ENCODE measurements at regions not wholly inside any gene's neighbourhood (a gene's known extent, or its start where the extent isn't known, plus 50 kb on each side); places are given as distances from the start of the nearest gene placed in this dataset.

DNA sequence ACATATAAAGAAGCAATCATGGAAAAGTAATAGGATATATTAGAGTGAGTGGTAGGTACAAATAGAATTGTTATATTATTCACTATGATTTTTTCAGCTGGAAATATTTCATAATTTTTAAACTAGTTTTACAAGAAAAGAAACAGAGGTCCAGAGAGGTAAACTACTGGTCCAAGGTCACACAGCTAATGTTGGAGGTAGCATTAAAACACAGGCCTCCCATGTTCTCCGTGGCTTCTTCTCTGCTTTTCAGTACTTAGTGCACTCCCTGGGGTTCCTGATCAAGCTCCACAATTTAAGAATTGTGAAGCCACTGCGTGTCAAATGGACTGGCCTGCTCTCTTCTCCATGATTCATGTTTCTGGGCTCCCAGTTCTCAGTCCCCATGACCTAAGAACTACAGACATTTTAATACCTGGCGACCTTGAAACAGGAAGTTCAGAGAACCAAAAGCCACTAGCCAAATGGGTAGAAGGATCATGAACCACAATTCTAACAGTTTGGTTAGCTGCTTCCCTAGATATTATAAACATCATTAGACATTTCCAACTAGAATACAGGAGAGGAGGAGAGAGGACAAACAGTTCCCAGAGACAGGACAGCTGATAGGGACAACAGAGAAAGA is 172.0 kb upstream of the KLF3 start:
- Histone ChIP-seq H3K4me2 (no peak overlapping the region), H3K27ac (no peak overlapping the region), H3K9ac (no peak overlapping the region), H3K4me1 (no peaks in the 10 kb centered on the region), H3K36me3 (no peaks in the 10 kb centered on the region), H3K27me3 (no peaks in the 10 kb centered on the region), H3K9me3 (replicated peaks in 1 of 11) (no peaks in the 10 kb centered on the region), H4K20me1 (no peaks in the 10 kb centered on the region), H3K4me3 (no peak overlapping the region)
- TF ChIP-seq Cebpa-rat (IDR thresholded peaks at IDR 0.05) = no peak

DNA sequence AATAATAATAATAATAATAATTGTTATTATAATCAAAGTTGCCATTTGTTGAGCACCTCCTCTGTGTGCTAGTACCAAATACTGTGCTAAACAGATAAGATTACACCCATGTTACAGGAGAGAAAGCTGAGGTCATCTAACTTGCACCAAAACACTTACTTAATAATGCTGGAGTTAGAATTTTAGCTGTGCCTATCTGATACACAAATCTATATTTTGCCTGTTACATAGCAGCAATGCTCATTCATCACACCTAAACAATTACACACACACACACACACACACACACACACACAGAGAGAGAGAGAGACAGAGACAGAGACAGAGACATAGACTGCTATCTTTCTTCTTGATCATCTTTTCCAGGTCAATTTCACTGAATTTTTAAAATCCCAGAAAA is 170.9 kb upstream of the KLF3 start:
- H3K4me1 ChIP-seq = no peaks in the 10 kb centered on the region
- H3K27me3 ChIP-seq = no peaks in the 10 kb centered on the region
- H3K4me2 ChIP-seq = no peak overlapping the region
- no peak overlapping the region for H3K4me3 ChIP-seq
- no peak overlapping the region for H3K27ac ChIP-seq
- H3K9me3 ChIP-seq (replicated peaks in 1 of 11) = no peaks in the 10 kb centered on the region
- no peak for TF ChIP-seq Cebpa-rat (IDR thresholded peaks at IDR 0.05)
- H4K20me1 ChIP-seq = no peaks in the 10 kb centered on the region
- no peaks in the 10 kb centered on the region for H3K36me3 ChIP-seq
- H3K9ac ChIP-seq = no peak overlapping the region

DNA sequence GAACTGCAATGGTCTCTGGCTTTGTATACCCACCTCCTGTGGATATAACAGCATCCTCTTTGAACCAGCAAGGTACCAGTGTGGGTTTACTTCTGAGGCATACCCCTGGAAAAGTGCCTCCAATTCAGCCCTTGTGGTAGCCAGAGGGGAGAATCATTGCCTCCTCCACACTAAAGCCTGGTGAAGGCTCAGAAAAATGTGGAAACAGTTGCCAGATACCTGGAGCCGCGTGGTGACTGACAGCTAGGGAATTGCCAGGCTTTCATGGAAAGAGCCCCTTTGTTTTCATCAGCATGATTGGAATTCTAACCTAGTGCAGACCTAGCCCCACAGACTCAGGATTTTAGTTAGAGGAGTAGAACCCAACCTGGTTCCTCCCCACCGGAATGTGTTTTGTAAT is 168.6 kb upstream of the KLF3 start:
- H3K9ac ChIP-seq = no peak overlapping the region

DNA sequence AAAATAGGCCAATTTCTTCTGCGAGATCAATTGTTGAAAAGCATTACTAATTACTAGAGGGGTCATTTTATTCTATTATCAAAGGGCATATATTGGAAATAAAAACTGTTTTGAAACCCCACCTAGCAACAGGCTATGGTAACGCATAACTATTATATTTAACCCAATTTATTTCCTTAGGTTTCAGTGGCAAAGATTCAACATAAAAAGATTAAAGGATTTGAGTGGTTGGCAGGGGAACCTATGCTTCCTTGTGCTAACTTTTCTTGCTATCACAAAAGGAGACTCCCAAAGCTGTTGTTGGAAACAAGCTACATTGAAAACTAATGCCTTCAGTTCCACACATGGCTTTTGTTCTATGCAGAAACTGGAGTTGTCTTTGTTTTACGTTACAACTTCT is 166.9 kb upstream of the KLF3 start:
- Histone ChIP-seq H4K20me1 (no peaks in the 10 kb centered on the region), H3K9me3 (replicated peaks in 1 of 11) (no peaks in the 10 kb centered on the region), H3K4me1 (peaks cover 0 to 6% (median 4%) of the 10 kb centered on the region in 10 experiments; a peak in 9 of 20 replicates), H3K4me3 (no peak overlapping the region), H3K27me3 (no peaks in the 10 kb centered on the region), H3K27ac (no peak overlapping the region), H3K36me3 (no peaks in the 10 kb centered on the region), H3K4me2 (no peak overlapping the region), H3K9ac (no peak overlapping the region)
- no peak for TF ChIP-seq Cebpa-rat (IDR thresholded peaks at IDR 0.05)

More for the DNA sequence above, 168.6 kb upstream of the KLF3 start:
- no peak overlapping the region for H3K4me3 ChIP-seq
- no peak for TF ChIP-seq Cebpa-rat (IDR thresholded peaks at IDR 0.05)
- no peaks in the 10 kb centered on the region for H3K9me3 ChIP-seq (replicated peaks in 1 of 11)
- H3K4me2 ChIP-seq = no peak overlapping the region
- H3K4me1 ChIP-seq = no peaks in the 10 kb centered on the region
- no peak overlapping the region for H3K27ac ChIP-seq
- no peaks in the 10 kb centered on the region for H3K27me3 ChIP-seq
- no peaks in the 10 kb centered on the region for H4K20me1 ChIP-seq
- H3K36me3 ChIP-seq = no peaks in the 10 kb centered on the region

DNA sequence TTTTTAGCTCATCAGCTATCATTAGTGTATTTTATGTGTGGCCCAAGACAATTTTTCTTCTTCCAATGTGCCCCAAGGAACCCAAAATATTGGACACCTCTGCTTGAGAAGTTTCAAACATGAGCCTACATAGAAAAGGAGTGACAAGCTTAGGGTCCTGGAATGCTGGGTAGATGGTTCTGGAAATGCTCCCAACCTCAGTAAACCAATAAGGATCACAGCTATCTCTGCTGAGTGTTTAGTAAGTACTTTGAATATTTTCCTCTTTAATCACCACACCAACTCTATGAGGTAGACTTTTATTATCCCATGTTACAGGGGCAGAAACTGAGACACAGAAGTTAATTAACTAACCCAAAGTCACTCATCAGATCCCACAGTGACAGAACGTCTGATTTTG is 164.9 kb upstream of the KLF3 start:
- peaks cover 11 to 21% (median 19%) of the 10 kb centered on the region in 10 experiments for H3K4me1 ChIP-seq
- no peaks in the 10 kb centered on the region for H3K9me3 ChIP-seq (replicated peaks in 1 of 11)
- no peaks in the 10 kb centered on the region for H3K27me3 ChIP-seq
- no peak for TF ChIP-seq Cebpa-rat (IDR thresholded peaks at IDR 0.05)
- no peaks in the 10 kb centered on the region for H3K36me3 ChIP-seq
- no peak overlapping the region for H3K9ac ChIP-seq
- no peak overlapping the region for H3K4me2 ChIP-seq
- H3K27ac ChIP-seq = no peak overlapping the region
- no peaks in the 10 kb centered on the region for H4K20me1 ChIP-seq
- no peak overlapping the region for H3K4me3 ChIP-seq

DNA sequence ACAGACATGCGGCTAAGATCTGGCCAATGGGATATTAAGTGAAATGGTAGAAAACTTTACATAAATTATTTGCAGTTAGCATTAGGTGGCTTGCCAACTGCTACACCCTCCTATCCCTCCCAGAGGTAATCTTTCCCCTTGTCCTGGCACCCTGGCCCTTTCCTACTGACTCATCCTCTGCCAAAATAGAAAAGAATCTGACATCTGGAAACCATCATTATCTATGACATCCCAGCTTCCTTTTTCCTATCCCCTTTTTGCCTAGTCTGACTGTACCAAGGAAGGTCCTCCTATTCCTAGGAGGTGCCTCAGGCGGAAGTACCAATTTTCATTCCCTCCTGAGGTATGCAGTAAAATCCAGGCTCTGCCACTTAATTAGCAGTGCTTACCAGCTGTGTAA is 163.6 kb upstream of the KLF3 start:
- no peak overlapping the region for H3K4me3 ChIP-seq
- H4K20me1 ChIP-seq = no peaks in the 10 kb centered on the region
- no peak overlapping the region for H3K27ac ChIP-seq
- no peak for TF ChIP-seq Cebpa-rat (IDR thresholded peaks at IDR 0.05)
- no peak overlapping the region for H3K9ac ChIP-seq
- peaks cover 15 to 32% (median 28%) of the 10 kb centered on the region in 10 experiments for H3K4me1 ChIP-seq
- H3K27me3 ChIP-seq = no peaks in the 10 kb centered on the region
- no peaks in the 10 kb centered on the region for H3K9me3 ChIP-seq (replicated peaks in 1 of 11)
- no peak overlapping the region for H3K4me2 ChIP-seq
- no peaks in the 10 kb centered on the region for H3K36me3 ChIP-seq

DNA sequence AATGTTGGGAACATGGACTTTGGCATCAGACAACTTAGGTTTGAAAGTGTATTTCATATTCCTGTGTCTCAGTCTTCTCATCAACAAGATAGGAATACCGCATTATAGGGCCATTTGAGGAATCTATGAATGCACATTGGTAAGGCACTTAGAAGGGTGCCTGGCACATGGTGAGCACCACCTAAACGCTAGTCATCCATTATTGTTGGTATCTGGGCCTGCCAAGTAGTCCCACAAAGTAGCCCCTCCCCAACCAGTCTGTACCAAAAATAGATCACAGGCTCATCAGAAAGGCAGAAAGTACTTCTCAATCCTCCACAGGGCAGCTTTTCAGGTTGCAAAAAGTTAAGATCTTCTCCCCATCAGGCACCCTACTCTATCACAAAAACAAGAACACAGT is 162.3 kb upstream of the KLF3 start:
- Histone ChIP-seq H3K27me3 (no peaks in the 10 kb centered on the region), H3K4me3 (no peak overlapping the region), H3K4me2 (peak overlapping the region in 8 of 11 experiments; percentile 5 to 21 (median 16); a peak in 6 of 22 replicates), H3K36me3 (no peaks in the 10 kb centered on the region), H3K9me3 (replicated peaks in 1 of 11) (no peaks in the 10 kb centered on the region), H4K20me1 (no peaks in the 10 kb centered on the region), H3K4me1 (peaks cover 16 to 32% (median 28%) of the 10 kb centered on the region in 10 experiments), H3K27ac (no peak overlapping the region), H3K9ac (no peak overlapping the region)
- TF ChIP-seq Cebpa-rat (IDR thresholded peaks at IDR 0.05) = no peak

DNA sequence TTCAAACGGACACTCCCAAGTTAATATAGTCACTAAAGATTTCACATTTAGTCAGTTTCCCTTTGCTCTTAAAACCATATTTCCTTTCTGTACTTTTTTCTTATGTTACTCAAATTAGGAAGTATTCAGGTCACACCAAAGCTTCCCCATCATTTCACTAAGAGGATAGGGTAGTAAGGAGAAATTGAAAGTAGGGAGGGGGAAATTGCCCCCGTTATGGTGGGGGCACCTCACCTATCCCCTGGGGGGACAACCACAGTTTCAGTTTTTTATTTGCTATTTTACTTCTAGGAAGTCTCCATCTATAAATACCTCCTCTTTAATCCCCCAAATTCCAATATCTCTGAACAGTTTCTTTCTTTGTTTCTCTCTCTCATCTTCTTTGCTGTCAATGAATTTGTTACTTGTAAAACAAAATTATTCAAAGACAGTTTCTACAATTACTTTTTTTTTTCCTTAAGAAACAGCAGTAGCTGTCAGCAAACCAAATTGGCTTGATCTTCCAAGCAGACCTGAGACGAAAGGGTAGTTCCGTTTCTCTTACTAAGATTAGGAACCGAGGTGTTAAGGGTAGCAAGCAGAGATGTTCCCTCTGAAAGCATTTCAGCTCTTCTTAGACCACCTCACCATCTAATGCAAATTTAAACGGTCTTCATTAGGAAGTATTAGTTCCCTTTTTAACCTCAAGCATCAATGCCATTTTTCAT is 160.2 kb upstream of the KLF3 start:
- Histone ChIP-seq H3K4me2 (peak overlapping the region; percentile 49 to 87 (median 65)), H4K20me1 (no peaks in the 10 kb centered on the region), H3K9me3 (replicated peaks in 1 of 11) (no peaks in the 10 kb centered on the region), H3K36me3 (no peaks in the 10 kb centered on the region), H3K27ac (no peak overlapping the region), H3K4me1 (peaks cover 16 to 32% (median 28%) of the 10 kb centered on the region in 10 experiments), H3K4me3 (peak overlapping the region in 2 of 10 experiments; percentile 9 to 20; a peak in 1 of 20 replicates), H3K27me3 (no peaks in the 10 kb centered on the region), H3K9ac (no peak overlapping the region)
- TF ChIP-seq Cebpa-rat (IDR thresholded peaks at IDR 0.05) = no peak

DNA sequence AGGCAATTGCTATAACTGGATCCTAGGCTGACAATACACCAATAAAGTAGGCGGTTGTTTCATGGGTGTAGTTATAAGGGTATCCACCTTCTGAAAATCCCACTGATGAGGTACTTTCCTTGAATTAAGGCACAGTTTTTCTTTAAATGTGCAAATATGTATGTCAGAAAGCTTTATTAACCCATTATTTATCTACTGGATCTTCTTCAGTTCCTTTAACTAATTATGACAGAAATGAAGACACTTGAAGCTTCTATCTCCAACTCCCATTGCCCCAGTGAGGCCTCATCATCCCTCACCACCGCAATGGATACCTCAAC is 159.6 kb upstream of the KLF3 start:
- no peak for TF ChIP-seq Cebpa-rat (IDR thresholded peaks at IDR 0.05)
- Histone ChIP-seq H3K27me3 (no peaks in the 10 kb centered on the region), H3K4me1 (peaks cover 16 to 34% (median 29%) of the 10 kb centered on the region in 10 experiments), H3K9me3 (replicated peaks in 1 of 11) (no peaks in the 10 kb centered on the region), H3K4me2 (peak overlapping the region; percentile 49 to 87 (median 65); a peak in 21 of 22 replicates), H3K9ac (no peak overlapping the region), H3K4me3 (peak overlapping the region in 1 of 10 experiments; percentile 9; a peak in 1 of 20 replicates), H3K36me3 (no peaks in the 10 kb centered on the region), H3K27ac (no peak overlapping the region), H4K20me1 (no peaks in the 10 kb centered on the region)

DNA sequence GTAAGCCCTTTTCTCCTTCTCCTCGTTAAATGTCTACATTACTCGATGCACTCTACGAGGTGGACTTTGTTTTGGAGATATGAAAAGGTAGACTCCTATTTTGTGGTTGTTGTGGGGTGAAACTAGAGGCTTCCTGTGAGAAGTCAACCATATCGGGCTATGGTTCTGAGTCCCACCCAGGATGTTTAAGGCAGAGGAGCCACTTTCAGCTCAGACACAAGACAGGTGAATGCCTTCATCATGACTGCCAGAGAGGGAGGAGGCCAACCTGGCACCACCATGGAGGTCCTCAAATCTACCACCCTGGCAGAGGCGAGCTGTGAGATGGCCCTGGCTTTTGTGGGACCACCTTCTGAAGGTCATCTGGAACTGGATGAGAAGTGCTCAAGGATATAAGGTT is 154.4 kb upstream of the KLF3 start:
- H3K9me3 ChIP-seq (replicated peaks in 1 of 11) = no peaks in the 10 kb centered on the region
- H3K36me3 ChIP-seq = no peaks in the 10 kb centered on the region
- no peaks in the 10 kb centered on the region for H3K27me3 ChIP-seq
- no peak for TF ChIP-seq Cebpa-rat (IDR thresholded peaks at IDR 0.05)
- H3K4me2 ChIP-seq = peak overlapping the region in 8 of 11 experiments; percentile 2 to 34 (median 14); a peak in 9 of 22 replicates
- H3K9ac ChIP-seq = no peak overlapping the region
- H3K4me3 ChIP-seq = no peak overlapping the region
- peaks cover 0 to 17% (median 12%) of the 10 kb centered on the region in 10 experiments; a peak in 17 of 20 replicates for H3K4me1 ChIP-seq
- H3K27ac ChIP-seq = no peak overlapping the region
- H4K20me1 ChIP-seq = no peaks in the 10 kb centered on the region
